CD4-positive, alpha-beta T cell treated with Interleukin-4 for 1 hour (primary cell): ENCODE measurements at regions not wholly inside any gene's neighbourhood (a gene's known extent, or its start where the extent isn't known, plus 50 kb on each side); places are given as distances from the start of the nearest gene placed in this dataset.

Experiments
- DNase-seq, 2 donors: peaks; one replicate each; pipeline ENCODE4 v3.0.0-alpha.2; 2020 to 2022

- no peak for DNase-seq
These were observed 236.5 kb downstream of the C16orf95 start for GRCh38 chr16:87080571-87081167.

GRCh38 chr16:87085441-87085840 is 231.8 kb downstream of the C16orf95 start:
- DNase-seq, result no peak

- DNase-seq, result no peak
These were observed 231.0 kb downstream of the C16orf95 start for GRCh38 chr16:87086156-87086555.

GRCh38 chr16:87086575-87086974 is 230.6 kb downstream of the C16orf95 start:
- DNase-seq, result no peak

GRCh38 chr16:87092958-87093357 is 224.2 kb downstream of the C16orf95 start:
- no peak for DNase-seq

GRCh38 chr16:87093804-87094555 is 223.2 kb downstream of the C16orf95 start:
- DNase-seq, result no peak

GRCh38 chr16:87094556-87094865 is 222.7 kb downstream of the C16orf95 start:
- DNase-seq, result no peak

GRCh38 chr16:87095271-87095670 is 221.9 kb downstream of the C16orf95 start:
- DNase-seq, result no peak

- DNase-seq, result no peak
These were observed 220.4 kb downstream of the C16orf95 start for GRCh38 chr16:87096746-87097333.

GRCh38 chr16:87098361-87098760 is 218.8 kb downstream of the C16orf95 start:
- no peak for DNase-seq

- no peak for DNase-seq
These were observed 218.0 kb downstream of the C16orf95 start for GRCh38 chr16:87098976-87099720.

GRCh38 chr16:87100306-87101058 is 216.7 kb downstream of the C16orf95 start:
- DNase-seq, result no peak

GRCh38 chr16:87101903-87102302 is 215.3 kb downstream of the C16orf95 start:
- DNase-seq, result no peak

GRCh38 chr16:87107201-87107600 is 210.0 kb downstream of the C16orf95 start:
- no peak for DNase-seq

- no peak for DNase-seq
These were observed 208.9 kb downstream of the C16orf95 start for GRCh38 chr16:87108278-87108677.

GRCh38 chr16:87108941-87109340 is 208.3 kb downstream of the C16orf95 start:
- DNase-seq, result no peak

- no peak for DNase-seq
These were observed 202.4 kb downstream of the C16orf95 start for GRCh38 chr16:87114832-87115231.

GRCh38 chr16:87115646-87116045 is 201.5 kb downstream of the C16orf95 start:
- no peak for DNase-seq

- DNase-seq, result no peak
These were observed 199.3 kb downstream of the C16orf95 start for GRCh38 chr16:87117936-87118335.

GRCh38 chr16:87119168-87119567 is 198.0 kb downstream of the C16orf95 start:
- no peak for DNase-seq

- DNase-seq, result no peak
These were observed 197.4 kb downstream of the C16orf95 start for GRCh38 chr16:87119748-87120147.

GRCh38 chr16:87121816-87122215 is 195.4 kb downstream of the C16orf95 start:
- no peak for DNase-seq
